ENCODE measurements at regions not wholly inside any gene's neighbourhood (a gene's known extent, or its start where the extent isn't known, plus 50 kb on each side); places are given as distances from the start of the nearest gene placed in this dataset.

DNA sequence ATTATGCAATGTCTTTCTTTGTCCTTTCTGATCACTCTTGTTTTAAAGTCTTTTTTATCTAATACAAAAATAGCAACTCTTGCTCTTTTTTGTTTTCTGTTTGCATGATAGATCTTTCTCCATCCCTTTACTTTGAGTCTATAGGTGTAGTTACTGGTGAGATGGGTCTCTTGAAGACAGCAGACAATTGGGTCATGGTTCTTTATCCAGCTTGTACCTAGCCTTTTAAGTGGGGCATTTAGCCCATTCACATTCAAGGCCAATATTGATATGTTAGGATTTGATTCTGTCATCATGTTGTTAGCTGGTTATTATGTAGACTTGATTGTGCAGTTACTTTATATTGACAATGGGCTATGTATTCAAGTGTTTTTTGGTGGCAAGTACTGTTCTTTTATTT lies 245.9 kb upstream of the TARS1 start:
- Mint-ChIP-seq H3K36me3 (ENCODE audit: low read depth) (no peaks in the 10 kb centered on the region), H3K27me3 (ENCODE audit: low read depth) (no peaks in the 10 kb centered on the region), H3K27ac (no peak overlapping the region), H3K4me3 (no peak overlapping the region), H3K9me3 (peaks cover 24% of the 10 kb centered on the region), H3K4me1 (peaks cover 7% of the 10 kb centered on the region)
- TF ChIP-seq CTCF (IDR thresholded peaks at IDR 0.05; ENCODE audit: unreplicated experiment in 3 of 3) = no peak

- Mint-ChIP-seq H3K4me1 (peaks cover 7% of the 10 kb centered on the region), H3K27ac (peak overlapping the region in 2 of 3 experiments; percentile 55), H3K4me3 (no peak overlapping the region), H3K9me3 (peaks cover 23% of the 10 kb centered on the region), H3K36me3 (ENCODE audit: low read depth) (no peaks in the 10 kb centered on the region), H3K27me3 (ENCODE audit: low read depth) (no peaks in the 10 kb centered on the region)
- TF ChIP-seq CTCF (IDR thresholded peaks at IDR 0.05; ENCODE audit: unreplicated experiment in 3 of 3) = no peak
These were observed 245.2 kb upstream of the TARS1 start for GRCh38 chr5:33195431-33196165.

- H3K4me1 Mint-ChIP-seq = peaks cover 7% of the 10 kb centered on the region
- TF ChIP-seq CTCF (IDR thresholded peaks at IDR 0.05; ENCODE audit: unreplicated experiment in 3 of 3) = no peak
- peaks cover 10% of the 10 kb centered on the region for H3K9me3 Mint-ChIP-seq
- H3K27me3 Mint-ChIP-seq (ENCODE audit: low read depth) = no peaks in the 10 kb centered on the region
- peak overlapping the region in 1 of 3 experiments; percentile 27 for H3K27ac Mint-ChIP-seq
- H3K36me3 Mint-ChIP-seq (ENCODE audit: low read depth) = no peaks in the 10 kb centered on the region
- H3K4me3 Mint-ChIP-seq = no peak overlapping the region
These were observed 241.9 kb upstream of the TARS1 start for GRCh38 chr5:33198836-33199235.

GRCh38 chr5:33203931-33204330 lies 236.8 kb upstream of the TARS1 start:
- H3K36me3 Mint-ChIP-seq (ENCODE audit: low read depth) = no peaks in the 10 kb centered on the region
- H3K4me1 Mint-ChIP-seq = peaks cover 9% of the 10 kb centered on the region
- H3K27ac Mint-ChIP-seq = no peak overlapping the region
- peaks cover 3% of the 10 kb centered on the region for H3K9me3 Mint-ChIP-seq
- no peak overlapping the region for H3K4me3 Mint-ChIP-seq
- no peak for TF ChIP-seq CTCF (IDR thresholded peaks at IDR 0.05; ENCODE audit: unreplicated experiment in 3 of 3)
- H3K27me3 Mint-ChIP-seq (ENCODE audit: low read depth) = no peaks in the 10 kb centered on the region

GRCh38 chr5:33205079-33205478 lies 235.7 kb upstream of the TARS1 start:
- no peak for TF ChIP-seq CTCF (IDR thresholded peaks at IDR 0.05; ENCODE audit: unreplicated experiment in 3 of 3)
- H3K36me3 Mint-ChIP-seq (ENCODE audit: low read depth) = no peaks in the 10 kb centered on the region
- H3K27me3 Mint-ChIP-seq (ENCODE audit: low read depth) = no peaks in the 10 kb centered on the region
- H3K27ac Mint-ChIP-seq = peak overlapping the region; percentile 9 to 73 (median 22)
- H3K9me3 Mint-ChIP-seq = peaks cover 3% of the 10 kb centered on the region
- peaks cover 9% of the 10 kb centered on the region for H3K4me1 Mint-ChIP-seq
- H3K4me3 Mint-ChIP-seq = no peak overlapping the region

Measured in nephron (organoid).